Fibroblast of mammary gland (primary cell): ENCODE measurements at regions not wholly inside any gene's neighbourhood (a gene's known extent, or its start where the extent isn't known, plus 50 kb on each side); places are given as distances from the start of the nearest gene placed in this dataset.

Experiments
- DNase-seq: peaks from one replicate; pipeline ENCODE4 v3.0.0-alpha.2; 2010; ENCODE audit warnings: low read depth
- H3K4me3 ChIP-seq: 2 replicates; pipeline ENCODE4 v1.5.1; 2011; ENCODE audit warnings: low read depth, mild to moderate bottlenecking, low read length, moderate library complexity; ENCODE audit not compliant: control insufficient read depth
- TF ChIP-seq, protein P1 (sequence below): conservative IDR thresholded peaks from 2 replicates; pipeline ENCODE4 v1.5.1; 2011; ENCODE audit warnings: low read depth, low read length, inconsistent platforms; ENCODE audit not compliant: control insufficient read depth, insufficient read depth

DNA sequence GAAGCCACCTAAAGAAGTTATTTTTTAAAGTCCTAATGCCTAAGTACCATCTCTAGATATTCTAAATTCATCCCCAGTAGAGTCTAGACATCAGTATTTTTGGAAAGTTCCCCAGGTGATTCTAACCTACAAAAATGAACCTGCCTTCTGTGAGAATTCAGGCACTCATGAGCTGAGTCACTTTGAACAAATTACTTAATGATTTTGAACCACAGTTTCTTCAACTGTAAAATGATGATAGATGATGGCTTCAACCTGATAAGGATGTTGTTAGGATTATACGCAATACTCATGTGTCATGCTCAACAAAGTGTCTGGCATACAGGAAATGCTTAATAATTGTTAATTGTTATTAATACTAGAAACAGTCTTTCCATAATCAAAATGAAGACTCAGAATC is 82.8 kb upstream of the OR5AK2 start:
- DNase-seq: no peak
- H3K4me3 ChIP-seq: no peak overlapping the region
- TF ChIP-seq, protein P1, sequence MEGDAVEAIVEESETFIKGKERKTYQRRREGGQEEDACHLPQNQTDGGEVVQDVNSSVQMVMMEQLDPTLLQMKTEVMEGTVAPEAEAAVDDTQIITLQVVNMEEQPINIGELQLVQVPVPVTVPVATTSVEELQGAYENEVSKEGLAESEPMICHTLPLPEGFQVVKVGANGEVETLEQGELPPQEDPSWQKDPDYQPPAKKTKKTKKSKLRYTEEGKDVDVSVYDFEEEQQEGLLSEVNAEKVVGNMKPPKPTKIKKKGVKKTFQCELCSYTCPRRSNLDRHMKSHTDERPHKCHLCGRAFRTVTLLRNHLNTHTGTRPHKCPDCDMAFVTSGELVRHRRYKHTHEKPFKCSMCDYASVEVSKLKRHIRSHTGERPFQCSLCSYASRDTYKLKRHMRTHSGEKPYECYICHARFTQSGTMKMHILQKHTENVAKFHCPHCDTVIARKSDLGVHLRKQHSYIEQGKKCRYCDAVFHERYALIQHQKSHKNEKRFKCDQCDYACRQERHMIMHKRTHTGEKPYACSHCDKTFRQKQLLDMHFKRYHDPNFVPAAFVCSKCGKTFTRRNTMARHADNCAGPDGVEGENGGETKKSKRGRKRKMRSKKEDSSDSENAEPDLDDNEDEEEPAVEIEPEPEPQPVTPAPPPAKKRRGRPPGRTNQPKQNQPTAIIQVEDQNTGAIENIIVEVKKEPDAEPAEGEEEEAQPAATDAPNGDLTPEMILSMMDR: no peak

DNA sequence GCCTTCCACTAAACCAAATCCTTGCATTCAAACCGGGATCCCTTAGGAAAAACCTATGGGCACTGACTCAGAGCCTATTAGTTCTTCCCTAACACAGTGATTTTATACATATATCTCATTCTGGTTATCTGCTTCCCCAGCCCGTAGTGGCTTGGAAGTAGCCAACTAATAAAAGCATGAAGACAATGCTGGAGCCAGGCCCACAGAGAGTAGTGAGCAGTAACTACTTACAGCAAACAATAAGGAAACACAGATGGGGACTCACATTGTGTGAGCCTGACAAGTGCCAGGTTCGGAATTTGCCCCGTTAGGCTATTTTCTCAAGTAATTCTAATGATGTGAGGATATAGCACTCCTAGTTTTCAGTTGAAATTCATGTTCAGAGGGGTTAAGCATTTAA is 83.3 kb upstream of the OR5AK2 start:
- TF ChIP-seq, protein P1: no peak
- DNase-seq: no peak
- H3K4me3 ChIP-seq: no peak overlapping the region

DNA sequence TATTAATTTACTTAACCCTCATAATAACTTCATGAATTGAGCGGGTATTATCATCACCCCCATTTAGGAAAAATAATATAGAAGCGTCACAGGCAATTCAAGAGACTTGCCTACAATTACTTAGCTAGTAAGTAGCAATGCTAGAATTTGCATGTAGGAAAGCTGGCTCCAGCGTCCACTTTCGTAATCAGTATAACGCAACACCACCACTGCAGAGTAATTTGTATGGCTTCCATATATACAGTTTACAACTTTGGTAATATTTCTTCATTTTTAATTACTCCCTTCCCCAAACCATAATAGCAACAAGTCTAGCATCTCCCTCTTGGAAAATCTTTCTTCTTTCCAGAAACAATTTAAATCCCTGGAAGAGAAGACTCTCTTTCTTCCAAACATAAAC is 89.9 kb upstream of the OR5AK2 start:
- H3K4me3 ChIP-seq: no peak overlapping the region
- TF ChIP-seq, protein P1: no peak
- no peak for DNase-seq

DNA sequence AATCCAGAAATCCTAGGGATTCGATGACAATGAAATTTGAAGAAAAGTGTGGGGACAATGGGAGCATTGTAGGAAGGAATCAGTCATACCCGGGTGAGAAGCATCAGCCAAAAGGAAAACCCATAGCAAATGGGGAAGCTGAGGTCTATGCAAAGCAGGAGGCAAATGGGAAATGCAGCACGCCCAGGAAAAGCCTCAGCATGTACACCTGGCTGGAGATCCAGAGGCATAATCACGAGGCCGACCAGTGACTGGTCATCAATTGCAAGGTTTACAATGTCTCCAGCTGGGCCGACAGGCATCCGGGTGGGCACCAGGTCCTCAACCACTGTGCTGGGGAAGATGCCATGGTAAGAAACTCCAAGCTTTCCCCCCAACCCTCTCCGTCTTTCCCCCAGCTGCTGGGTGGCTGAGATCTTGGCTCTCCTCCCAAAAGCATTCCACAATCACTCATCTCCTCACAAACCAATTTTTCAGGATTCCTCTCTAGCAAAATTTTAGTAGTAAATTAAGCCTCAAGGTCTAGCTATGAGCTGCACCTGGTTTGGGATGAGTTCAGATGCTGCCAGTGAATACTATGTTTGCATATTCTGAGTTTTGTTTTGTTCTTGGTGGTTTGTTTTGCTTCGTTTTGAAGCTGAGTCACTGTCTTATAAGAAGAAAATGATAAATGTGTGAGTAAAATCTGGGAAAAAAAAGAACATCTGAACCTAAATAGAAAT is 98.0 kb upstream of the OR5AK2 start:
- TF ChIP-seq, protein P1: no peak
- H3K4me3 ChIP-seq: no peak overlapping the region
- no peak for DNase-seq

DNA sequence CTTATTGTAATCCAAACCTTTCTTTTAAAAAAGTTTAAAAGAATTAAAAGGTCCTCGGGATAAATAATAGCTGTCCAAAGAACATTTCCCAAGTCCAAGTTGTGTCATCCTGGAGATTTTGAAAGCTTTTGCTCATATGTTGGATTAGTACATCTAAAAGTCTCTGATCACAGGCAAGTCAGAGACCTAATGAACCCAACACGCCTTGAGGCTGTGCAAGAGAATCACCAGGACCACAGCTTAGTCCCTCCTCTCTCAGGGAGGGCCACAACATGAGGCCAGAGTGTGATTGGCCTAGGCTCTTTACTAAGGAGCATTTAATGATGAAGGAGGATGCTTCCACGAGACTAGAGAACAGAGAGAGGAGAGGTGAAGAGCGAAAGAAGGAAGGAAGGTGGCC is 98.7 kb upstream of the OR5AK2 start:
- DNase-seq: peak; percentile 18
- TF ChIP-seq, protein P1: no peak
- no peak overlapping the region for H3K4me3 ChIP-seq

DNA sequence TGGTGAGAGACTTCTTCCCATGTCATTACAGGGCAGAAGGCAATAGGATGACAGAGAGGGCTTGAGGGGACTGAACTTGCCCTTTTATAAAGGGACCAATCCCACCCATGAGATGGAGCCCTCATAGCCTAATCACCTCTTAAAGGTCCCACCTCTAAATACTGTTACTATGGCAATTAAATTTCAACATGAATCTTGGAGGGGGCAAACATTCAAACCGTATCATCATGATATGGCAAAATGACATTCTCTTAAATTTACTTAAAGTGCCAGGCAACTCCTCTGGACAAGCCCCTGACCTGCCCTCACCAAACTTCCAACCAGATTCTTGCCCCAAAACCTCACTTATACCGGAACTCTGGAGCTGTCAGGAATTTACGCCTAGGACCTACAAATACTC is 100.8 kb upstream of the OR5AK2 start:
- no peak for DNase-seq
- H3K4me3 ChIP-seq: no peak overlapping the region
- TF ChIP-seq, protein P1: no peak

DNA sequence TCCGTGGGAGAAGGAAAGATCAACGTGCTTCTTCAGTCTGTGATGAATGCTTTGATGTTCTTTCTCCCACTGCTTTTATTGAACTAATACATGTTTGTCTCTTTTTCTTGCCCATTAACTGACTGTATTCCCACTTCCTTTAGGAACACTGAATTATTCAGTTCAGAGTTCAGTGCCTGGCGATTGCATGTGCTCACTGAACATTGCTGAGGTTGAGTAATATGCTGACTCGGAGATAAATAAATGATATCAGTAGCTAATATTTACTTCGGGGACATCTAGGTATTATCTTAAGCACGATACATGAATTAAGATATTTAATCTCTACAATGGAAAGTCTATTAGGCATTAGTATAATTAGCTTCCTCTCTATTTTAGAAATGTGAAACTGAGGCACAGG is 102.3 kb upstream of the OR5AK2 start:
- peak; percentile 5 for DNase-seq
- no peak overlapping the region for H3K4me3 ChIP-seq
- TF ChIP-seq, protein P1: no peak
